Stimulated activated CD8-positive, alpha-beta memory T cell treated with anti-CD3 and anti-CD28 coated beads, Interleukin-4, amount 100 ng/mL, for 4 hours (primary cell): ENCODE measurements at regions not wholly inside any gene's neighbourhood (a gene's known extent, or its start where the extent isn't known, plus 50 kb on each side); places are given as distances from the start of the nearest gene placed in this dataset.

Source experiments
- DNase-seq, 2 donors: peaks; one replicate each; pipeline ENCODE4 v3.0.0-alpha.2; 2020; ENCODE audit warnings: low read depth in 2 of 2, low spot score in 1 of 2

DNA sequence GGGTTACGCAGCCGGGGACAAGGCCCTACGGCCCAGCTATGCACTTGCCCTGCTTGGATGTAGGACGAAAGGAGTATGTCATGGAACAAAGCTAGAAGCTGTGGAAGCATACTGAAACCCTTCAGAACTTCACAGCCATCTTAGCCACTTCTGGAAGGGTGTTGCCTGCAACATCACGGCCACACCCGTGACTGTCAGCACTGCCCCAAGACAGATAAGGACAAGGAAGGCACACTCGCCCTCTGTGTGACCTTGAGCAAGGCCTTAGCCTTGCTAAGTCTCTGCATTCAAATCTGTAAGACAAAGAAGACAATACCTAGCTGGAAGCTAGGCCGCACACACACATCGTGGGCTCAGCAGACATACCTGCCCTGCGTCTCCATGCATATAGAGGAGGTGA, 352.5 kb upstream of the MGMT start:
- DNase-seq, result no peak

DNA sequence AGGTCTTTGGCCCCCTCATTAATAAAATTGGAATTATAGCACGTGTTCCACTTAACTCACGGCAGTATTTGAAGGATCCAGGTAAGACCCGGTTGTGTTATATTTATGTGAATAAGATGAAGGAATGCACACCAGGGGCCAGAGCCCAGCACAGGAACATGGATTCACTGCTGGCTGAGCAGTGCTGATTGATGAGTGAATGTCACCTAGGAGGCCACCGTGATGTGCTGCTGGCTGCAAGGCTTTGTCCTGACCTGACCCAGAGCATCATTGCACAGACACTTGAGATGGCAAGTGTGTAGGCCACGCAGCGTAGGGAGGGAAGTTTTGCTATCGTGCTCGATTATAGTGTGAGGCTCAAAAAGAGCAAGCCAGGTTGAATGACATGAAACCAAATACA, 350.7 kb upstream of the MGMT start:
- DNase-seq, result no peak

DNA sequence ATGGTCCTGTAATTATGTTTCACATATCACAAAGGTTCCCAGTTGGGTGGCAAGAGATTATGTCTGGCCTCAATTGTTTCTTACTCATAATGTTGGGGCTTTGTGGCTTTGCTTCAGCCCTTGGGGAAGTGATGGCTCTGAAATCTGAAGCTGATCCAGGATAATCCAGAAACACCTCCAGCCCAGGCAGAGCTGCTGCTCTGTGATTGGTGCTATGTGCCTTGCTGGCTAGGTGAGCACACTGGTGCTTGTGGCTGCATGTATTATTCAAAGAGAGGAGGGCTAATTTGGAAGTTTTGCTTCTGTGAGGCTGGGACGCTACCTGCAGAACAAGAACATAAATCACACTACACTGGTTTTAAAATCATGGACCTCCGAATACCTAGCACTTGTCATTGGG, 346.6 kb upstream of the MGMT start:
- DNase-seq, result no peak

DNA sequence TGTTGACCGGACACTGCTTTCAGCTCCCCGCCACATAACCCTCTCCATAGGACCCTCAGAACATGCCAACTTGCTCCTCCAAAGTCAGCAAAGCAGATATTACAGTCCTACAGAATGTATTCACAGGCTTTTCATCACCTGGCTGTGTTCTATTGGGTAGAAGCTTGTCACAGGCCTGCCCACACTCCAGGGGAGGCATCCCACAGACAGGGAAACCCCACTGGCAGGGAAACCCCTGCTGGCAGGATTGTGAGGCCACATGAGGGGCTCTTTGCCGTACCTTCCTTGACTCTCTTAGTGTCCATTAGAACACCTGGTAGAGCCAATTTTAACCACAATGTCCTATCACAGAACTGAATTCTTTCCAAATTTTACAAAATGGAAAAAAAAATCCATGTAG, 344.2 kb upstream of the MGMT start:
- no peak for DNase-seq

DNA sequence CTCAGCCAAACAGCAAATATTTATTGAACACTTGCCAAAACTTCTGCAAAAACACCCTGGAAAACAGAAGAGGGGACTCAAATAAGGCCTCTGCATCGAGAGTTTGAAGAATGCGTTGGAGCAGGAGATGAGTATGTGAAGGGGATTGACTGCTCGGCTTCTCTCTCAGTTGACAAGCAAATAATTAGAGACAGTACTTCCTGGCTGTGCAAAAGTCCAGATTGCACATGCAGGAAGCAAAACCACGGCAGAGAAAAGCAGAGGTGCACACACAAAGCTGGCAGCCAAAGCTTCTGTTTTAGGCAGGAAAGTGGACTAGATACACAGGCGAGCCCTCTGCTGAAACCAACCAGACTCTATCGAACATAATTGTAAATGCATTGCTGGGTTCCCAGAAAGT, 343.6 kb upstream of the MGMT start:
- DNase-seq, result no peak

DNA sequence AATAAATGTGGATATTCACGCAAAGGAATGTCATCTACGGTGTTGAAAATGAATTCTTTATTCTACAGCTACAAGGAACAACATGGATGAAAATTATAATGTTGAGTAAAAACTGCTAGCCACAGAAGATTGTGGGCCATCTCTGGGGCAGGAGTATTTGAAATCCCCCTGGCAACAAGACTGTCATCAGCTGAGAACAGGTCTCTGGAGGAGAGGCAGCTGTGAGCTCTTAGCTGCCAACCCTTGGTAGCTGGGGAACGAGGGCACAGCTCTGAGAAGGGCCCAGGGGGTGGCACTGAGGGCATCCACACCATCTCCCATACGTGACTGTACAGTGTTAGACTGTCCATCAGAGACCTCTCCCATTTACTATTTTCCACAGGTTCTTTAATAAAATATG, 340.1 kb upstream of the MGMT start:
- DNase-seq, result no peak

DNA sequence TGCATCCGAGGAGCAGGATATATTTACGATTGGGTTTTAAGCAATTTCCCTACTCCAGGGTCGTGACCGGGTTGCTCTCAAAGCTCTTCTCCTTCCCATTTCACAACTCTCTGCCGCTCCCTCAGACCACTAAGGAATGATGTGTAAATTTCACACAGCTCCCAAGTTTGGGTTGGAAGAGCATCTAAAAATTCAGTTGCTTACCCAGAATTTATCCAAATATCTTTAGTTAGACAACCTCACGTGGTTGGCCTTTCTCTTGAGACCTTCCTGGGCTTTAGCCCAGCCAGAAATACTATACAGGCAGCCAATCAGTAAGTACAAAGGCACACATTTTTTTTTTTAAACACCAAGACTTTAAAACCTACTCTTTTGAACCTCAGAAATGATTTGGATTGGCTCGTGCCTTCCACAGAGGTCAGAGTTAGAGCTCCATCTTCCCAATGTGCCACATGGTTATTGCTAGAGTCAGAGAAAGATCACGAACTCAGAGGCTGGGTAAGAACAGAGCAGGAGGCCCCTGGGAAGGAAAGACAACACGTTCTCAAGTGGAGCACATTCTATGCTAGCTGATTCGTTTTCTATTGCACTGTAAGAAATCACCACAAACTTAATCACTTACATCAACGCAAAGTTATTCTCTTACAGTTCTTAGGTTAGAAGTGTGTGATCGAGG, 335.4 kb upstream of the MGMT start:
- DNase-seq, result no peak

DNA sequence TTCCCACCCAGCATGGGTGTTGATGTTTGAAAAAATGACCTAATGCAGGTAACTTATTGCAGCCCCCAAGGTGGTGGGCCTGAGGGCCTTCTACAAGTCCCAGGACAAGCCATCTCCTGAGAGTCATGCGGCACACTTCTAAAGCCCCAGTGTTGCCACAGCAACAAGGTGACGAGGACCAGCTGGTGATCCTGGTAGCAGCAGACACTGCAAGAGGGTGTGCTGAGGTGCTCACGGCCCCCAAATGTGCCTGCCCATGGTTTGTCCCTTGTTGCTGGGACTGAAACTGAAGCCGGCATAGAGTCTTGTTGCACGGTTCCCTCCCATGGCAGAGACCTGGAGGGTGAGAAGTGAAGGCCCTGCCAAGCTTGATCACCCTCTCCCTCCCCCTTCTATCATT, 333.2 kb upstream of the MGMT start:
- no peak for DNase-seq

DNA sequence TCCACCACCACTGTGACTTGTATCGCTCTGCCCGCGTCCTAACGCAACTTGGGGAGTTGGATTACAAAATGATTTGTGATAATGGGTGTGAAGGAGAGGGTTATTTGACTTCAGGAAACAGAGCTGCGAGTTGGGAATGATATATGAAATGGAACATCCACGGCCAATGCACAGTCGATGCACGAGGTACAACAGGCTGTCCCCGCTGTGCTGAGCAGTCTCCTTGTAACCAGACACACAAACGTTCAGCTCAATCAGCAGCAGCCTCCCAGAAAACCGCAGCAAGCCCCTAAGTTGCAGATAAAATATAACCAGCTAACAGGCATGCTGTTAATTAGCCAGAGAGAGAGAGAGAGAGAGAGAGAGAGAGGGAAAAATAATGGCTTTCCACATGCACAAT, 332.7 kb upstream of the MGMT start:
- no peak for DNase-seq

DNA sequence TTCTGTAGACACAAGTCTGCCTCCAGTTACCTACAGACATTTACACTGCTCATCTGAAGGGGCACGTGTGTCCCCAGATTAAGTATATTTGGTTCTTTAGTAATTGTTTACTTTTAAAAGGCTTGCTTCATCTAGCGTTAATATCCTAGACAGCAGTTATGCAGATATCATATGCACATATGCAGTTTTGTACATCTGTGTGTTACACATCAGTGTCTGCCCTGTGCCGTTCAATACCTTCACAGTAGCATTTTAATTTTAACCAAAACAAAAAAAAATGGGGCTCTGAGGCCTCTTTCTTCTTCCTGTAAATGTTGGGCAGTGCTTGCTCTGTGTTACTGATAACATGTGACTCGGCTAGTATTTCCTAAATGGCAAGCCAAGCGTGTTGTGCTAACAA, 331.4 kb upstream of the MGMT start:
- no peak for DNase-seq

DNA sequence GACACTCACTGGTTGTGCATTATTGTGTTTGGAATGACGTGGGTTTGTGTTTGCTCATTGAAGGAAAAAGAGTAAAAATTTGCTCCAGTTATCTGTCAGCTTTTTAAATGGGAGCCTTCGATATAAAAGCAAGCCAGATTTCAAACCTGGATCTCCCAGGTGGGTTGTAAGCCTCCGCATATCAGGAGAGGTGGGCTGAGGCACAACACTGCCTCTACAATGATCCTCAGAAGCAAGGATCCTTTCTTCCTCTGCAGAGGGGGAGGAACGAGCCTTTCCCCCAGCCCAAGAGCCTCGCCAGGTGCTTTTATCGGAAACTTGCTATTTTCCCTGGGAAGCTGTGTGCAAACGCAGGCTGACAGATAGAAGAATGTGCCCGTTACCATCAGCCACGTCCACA, 331.0 kb upstream of the MGMT start:
- no peak for DNase-seq

DNA sequence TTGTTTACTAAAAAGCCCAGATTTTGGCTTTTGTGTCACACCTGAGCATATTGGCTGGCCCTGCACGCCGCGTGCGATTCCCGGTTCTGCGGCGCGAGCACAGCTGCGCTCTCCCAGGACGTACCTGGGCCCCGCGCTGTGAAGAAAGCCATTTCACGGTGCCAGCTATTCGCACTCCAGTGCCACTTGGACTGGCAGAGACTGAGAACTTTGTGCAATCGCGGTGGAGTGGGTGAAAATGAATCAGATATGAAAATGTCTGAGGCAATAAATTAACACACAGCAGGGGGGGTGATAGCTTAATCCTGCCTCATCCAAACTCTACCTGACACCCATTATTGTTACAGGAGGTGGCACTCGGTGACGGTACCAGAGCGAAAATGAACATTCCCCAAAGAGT, 330.1 kb upstream of the MGMT start:
- no peak for DNase-seq

DNA sequence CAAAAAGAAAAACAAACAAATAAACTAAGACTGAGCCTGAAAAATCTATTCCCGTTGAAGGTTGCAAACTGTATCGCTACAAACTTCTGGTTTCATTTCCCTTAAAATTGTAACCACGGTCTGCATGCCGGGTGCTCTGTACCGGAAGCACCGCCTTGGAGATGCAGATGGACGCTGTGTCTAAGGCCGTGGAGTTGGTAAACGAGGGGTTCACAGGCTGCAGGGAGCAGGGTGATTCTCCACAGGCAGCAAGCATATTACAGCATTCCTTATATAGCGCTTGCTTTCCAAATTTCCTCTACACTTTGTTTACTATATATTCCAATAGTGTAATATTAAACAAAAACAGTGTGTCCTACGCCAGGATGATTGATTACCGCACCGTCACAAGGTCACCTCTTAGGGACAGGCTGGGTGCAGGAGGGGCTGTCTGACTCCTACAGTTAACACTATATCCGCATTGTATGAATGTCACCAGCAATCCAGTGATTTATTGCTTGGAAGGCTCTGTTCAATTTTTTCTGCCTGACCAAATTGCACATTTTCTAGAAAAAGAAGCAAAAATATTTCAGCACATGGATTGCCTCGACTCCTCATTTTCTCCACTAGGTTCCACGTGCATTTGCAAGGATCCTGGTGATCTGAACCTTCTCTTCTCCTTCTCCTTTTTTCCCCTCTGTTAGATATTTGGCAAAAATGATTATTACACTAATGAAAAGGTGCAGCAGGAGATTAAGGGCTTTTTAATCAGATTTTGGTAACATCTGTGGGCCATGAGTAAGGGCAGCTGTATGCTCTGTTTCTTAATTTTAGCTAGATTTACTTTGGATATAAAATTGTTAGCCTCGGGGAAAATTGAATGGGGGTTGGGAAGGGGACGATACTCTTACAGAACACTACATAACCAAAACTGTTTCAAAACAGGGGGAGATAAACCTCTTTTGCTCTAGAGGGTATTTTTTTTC, 325.8 kb upstream of the MGMT start:
- no peak for DNase-seq

DNA sequence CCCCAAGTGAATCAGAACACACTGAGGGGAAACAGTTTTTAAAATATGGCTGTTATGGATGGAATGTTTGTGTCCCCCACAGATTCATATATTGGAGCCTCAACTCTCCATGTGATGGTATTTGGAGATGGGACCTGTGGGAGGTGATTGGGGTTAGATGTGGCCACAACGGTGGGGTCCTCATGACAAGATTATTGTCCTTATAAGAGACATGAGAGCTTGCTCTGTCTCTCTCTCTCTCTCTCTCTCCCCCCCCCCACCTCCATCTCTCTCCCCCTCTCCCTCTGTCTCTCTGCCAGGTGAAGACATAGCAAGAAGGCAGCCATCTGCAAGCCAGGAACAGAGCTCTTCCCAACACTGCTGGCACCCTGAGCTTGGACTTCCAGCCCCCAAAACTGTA, 315.8 kb upstream of the MGMT start:
- no peak for DNase-seq

DNA sequence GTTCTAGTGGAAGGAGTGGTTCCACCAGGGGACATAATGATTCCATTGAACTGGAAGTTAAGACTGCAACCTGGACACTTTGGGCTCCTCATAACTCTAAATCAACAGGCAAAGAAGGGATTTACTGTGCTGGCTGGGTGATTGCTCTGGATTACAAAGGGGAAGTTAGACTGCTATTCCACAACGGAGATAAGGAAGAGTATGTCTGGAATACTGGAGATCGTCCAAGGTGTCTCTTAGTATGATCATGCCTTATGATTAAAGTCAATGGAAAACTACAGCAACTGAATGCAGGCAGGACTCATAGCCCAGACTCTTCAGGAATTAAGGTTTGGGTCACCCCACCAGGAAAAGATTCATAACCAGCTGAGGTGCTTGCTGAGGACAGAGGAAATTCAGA, 310.6 kb upstream of the MGMT start:
- DNase-seq, result no peak

DNA sequence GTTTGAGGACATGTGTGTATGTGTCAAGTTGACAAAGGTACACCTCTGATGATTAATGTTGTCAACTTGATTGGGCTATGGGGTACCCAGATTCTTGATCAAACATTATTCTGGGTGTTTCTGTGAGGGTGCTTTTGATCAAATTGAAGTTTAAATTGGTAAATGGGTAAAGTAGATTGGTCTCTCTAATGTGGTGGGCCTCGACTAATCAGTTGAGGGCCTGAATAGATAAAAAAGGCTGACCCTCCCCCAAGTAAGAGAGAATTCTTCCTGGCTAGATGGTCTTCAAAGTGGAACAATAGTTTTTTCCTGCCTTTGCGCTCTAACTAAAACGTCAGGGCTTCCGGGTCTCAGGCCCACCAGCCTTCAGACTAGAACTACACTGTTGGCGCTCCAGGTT, 309.9 kb upstream of the MGMT start:
- no peak for DNase-seq

DNA sequence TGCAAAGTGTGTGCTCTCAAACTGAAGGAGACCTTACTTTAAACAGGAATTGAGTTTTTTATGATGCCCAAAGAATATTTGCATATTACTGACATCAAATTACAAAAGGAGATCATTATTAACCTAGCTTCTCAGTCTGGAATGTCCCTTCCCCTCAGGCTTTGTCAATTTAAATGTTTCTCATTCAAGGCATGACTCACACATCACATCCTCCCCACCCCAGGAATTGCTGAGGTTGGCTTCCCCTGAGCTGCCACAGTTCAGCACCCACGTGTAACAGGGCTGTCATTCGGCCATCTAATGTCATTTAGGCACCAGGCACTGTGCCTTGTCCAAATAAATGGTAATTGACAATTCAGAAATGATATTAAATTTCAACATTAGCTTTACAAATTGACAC, 305.9 kb upstream of the MGMT start:
- DNase-seq, result no peak

DNA sequence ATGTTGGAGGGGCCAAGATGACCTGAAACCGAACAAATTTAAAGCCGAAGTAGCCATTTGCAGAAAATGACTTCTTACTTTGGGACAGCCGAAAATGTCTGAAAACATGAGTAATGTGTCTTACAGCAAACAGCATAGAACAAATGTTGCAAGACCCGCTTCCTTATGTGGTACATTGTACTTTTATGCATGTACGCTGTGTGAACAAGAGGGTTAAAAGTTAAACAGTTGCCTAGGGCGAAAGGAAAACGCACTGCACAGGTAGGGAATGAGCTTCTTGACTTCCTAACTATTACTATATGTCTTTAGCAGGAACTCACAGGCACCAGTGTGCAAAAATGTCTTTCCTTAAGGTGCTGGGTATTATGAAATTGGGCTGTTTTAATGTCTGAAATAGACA, 303.5 kb upstream of the MGMT start:
- DNase-seq, result no peak

DNA sequence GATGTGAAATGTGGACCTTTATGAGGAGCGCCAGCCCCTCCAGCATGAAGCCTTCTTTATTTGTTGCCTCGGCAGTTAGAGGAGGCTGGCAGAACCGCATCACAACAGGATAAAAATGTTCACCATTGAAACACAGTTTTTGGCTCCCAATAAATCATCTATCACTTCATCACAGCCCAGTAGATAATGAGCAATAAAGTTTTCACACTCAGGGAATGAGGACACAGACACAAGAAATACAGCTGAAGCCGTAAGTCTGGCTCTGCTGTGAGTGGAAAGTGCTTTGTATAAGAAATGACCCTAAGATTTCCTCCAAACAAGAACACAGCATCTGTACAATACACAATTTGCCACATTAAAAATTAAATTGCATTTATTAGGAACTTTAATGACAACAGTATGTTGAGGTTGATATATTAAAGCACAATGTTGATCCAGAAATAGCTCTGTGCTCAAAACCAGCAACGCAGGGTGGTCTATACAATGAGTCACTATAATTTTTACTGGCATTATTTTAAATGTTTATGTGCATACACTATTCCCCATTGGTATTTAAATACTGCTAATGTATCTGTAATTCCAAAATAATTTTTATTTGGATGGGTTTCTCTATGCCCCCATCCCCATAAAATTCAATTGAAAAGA, 301.8 kb upstream of the MGMT start:
- no peak for DNase-seq

DNA sequence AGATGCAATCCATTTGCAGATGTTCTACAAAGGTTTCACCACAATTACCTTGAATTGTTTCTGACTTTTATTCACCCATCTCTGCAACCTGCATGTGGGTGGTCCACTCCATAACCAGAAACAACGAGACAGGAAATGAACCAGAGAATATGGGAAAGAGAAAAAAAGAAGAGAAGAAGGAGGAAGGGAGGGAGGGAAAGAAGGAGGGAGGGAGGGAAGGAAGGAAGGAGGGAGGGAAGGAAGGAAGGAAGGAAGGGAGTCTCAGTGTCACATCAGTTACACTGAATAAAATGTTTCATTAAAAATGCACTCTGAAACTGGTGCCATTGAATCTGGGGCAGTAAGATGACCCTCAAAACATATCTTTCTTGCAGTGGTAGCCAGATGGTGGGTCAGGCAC, 301.3 kb upstream of the MGMT start:
- DNase-seq, result no peak

DNA sequence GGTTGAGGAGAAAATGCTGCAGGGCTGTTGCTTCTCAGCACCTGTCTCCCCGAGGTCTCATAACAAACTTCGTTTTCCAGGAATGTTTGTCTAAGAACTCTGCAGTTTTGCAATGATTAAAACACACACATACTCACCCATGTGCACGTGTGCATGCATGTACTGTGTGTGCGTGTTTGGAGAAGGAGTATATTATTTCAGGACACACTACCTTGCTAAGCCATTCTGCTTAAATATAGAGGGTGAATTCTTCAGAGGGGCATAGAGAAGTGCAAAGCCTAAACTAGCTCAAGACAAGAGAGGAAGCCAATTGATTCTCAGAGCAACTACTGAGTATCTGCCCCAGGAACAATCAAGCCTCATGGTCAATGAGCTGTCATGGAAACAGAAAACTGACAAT, 298.4 kb upstream of the MGMT start:
- DNase-seq, result no peak

DNA sequence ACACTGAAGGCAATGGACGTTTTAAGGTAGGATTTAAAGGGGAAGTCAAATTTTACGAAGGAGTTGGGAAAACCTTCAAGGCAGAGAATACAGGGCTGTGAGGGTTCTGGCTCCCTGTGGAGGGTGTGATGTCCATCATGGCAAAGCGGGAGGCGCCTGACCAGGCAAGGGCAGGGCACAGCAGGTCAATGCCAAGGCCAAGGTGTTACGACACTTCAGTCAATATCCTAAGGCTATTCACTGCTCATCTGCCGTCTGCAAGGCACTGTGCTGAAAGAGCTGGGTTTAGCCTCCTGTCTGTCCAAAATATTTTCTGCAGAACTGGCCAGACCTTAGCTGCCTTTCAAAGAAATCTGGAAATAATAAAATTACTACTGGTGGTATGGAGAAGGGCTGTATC, 297.9 kb upstream of the MGMT start:
- DNase-seq, result no peak
